ENCODE measurements at regions not wholly inside any gene's neighbourhood (a gene's known extent, or its start where the extent isn't known, plus 50 kb on each side); places are given as distances from the start of the nearest gene placed in this dataset.

DNA sequence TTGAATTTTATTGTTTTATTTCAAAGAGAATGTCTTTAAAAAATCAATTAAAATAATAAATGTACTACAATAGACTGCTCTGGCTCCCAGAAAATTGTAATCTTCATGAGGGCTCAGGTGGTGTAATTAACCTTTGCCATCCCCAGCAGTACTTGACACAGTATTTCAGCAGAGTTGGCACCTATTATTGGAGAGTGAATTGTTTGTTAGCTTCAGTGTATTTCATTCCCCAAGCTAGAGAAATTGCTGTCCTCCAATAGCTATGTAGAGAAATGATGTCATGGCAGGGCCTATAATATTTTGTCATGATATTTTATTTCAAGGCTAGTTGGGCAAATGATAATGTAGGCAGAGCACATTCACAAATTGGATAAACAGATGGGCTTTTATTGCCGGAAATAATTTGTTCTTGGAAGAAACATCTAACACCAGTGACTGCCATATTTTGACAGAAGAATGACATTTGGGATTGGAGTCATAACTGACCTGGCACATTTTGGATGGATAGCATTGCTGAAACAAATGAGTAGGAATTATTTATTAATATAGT lies 712.0 kb upstream of the NXPH2 start:
- TF ChIP-seq EP300 (IDR thresholded peaks at IDR 0.05) = no peak
- no peak for TF ChIP-seq POLR2AphosphoS5 (IDR thresholded peaks at IDR 0.05)
- TF ChIP-seq, protein P1, sequence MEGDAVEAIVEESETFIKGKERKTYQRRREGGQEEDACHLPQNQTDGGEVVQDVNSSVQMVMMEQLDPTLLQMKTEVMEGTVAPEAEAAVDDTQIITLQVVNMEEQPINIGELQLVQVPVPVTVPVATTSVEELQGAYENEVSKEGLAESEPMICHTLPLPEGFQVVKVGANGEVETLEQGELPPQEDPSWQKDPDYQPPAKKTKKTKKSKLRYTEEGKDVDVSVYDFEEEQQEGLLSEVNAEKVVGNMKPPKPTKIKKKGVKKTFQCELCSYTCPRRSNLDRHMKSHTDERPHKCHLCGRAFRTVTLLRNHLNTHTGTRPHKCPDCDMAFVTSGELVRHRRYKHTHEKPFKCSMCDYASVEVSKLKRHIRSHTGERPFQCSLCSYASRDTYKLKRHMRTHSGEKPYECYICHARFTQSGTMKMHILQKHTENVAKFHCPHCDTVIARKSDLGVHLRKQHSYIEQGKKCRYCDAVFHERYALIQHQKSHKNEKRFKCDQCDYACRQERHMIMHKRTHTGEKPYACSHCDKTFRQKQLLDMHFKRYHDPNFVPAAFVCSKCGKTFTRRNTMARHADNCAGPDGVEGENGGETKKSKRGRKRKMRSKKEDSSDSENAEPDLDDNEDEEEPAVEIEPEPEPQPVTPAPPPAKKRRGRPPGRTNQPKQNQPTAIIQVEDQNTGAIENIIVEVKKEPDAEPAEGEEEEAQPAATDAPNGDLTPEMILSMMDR (IDR thresholded peaks at IDR 0.05) = no peak

Measured in esophagus muscularis mucosa (tissue), 4 donors.